ENCODE measurements at regions not wholly inside any gene's neighbourhood (a gene's known extent, or its start where the extent isn't known, plus 50 kb on each side); places are given as distances from the start of the nearest gene placed in this dataset.

DNA sequence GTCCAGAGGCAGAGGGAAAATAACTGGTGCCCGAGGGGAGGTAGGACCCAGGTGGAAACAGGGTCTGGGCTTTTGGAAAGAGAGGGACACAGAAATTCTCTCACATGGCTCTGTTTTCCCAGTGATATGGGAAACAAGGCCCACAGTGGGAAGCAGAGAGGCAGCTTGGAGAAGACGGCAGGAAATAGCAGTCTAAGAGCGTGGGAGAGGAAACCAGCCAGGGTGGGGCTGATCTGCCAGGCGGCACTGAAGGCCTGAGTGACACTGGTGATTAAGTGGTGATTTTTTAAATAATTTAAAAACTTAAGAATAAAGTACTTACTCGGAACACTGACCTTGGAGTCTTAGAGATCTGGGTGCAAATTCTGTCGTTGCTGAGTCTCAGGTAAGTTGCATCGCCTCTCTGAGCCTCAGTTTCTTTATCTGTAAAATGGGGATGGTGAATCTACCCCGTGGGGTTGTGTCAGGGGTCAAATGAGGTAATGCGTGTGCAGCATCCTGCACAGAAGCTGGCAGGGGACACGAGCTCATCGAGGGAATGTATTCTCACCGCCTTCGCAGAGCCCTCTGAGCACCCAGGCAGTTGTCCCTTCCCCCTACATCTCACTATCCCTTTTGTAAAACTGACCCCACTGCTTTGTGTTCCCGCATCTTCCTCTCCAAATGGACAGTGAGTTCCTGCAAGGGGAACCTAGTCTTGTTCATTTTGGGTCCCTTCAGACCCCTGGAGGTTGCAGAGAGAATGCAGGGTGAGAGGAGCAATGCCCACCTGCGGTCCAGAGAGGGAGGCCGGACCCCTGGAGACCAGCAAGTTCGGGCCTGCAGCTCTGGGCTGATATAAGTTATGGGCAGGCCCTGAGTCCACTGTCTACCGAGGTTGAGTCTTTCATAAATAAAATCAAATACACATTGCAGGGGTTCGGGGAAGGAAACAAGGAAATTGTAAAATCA is 228.6 kb upstream of the PMEPA1 start:
- TF ChIP-seq, protein P1, sequence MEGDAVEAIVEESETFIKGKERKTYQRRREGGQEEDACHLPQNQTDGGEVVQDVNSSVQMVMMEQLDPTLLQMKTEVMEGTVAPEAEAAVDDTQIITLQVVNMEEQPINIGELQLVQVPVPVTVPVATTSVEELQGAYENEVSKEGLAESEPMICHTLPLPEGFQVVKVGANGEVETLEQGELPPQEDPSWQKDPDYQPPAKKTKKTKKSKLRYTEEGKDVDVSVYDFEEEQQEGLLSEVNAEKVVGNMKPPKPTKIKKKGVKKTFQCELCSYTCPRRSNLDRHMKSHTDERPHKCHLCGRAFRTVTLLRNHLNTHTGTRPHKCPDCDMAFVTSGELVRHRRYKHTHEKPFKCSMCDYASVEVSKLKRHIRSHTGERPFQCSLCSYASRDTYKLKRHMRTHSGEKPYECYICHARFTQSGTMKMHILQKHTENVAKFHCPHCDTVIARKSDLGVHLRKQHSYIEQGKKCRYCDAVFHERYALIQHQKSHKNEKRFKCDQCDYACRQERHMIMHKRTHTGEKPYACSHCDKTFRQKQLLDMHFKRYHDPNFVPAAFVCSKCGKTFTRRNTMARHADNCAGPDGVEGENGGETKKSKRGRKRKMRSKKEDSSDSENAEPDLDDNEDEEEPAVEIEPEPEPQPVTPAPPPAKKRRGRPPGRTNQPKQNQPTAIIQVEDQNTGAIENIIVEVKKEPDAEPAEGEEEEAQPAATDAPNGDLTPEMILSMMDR (IDR thresholded peaks at IDR 0.05), result no peak
- TF ChIP-seq POLR2A (IDR thresholded peaks at IDR 0.05) (no peak), POLR2AphosphoS5 (IDR thresholded peaks at IDR 0.05) (no peak)
